Caco-2 (cell line): ENCODE measurements at regions not wholly inside any gene's neighbourhood (a gene's known extent, or its start where the extent isn't known, plus 50 kb on each side); places are given as distances from the start of the nearest gene placed in this dataset.

Experiments
- BruUV-seq: library from RNA; stranded (reverse); fragments of 400-500 nt; replicated peaks from 2 replicates; lab custom pipeline; 2021; lab: Mats Ljungman, UMichigan
- CTCF ChIA-PET: fragments of 300-600 bp; sonication (Branson Sonifier 250); formaldehyde crosslinking; loops from one replicate; lab custom pipeline; 2022; ENCODE audit warnings: antibody characterized with exemption; lab: Charles Lee
- POLR2A ChIA-PET: fragments of 300-600 bp; sonication (Branson Sonifier 250); formaldehyde crosslinking; loops from one replicate; lab custom pipeline; 2022; ENCODE audit warnings: antibody characterized with exemption; lab: Charles Lee
- DNase-seq, 2 experiments: peaks; one replicate each; pipeline versions ENCODE4 v3.0.0 to v3.0.0-alpha.2; 2020 to 2022
- H3K27me3 ChIP-seq: replicated peaks from 2 replicates; pipeline ENCODE4 v1.6.0; 2011; ENCODE audit warnings: low read length; ENCODE audit not compliant: control insufficient read depth, insufficient read depth
- H3K36me3 ChIP-seq: 2 replicates; pipeline ENCODE4 v1.5.1; 2011; ENCODE audit warnings: low read length; ENCODE audit not compliant: control insufficient read depth, insufficient read depth
- H3K4me1 ChIP-seq: fragments of 250-450 bp; sonication (Bioruptor Pico); 2 replicates; pipeline ENCODE4 v1.5.1; 2020; ENCODE audit warnings: mild to moderate bottlenecking
- H3K4me3 ChIP-seq: 2 replicates; pipeline ENCODE4 v1.5.1; 2011; ENCODE audit warnings: low read depth, mild to moderate bottlenecking, control low read depth, low read length
- H3K9me3 ChIP-seq: fragments of 250-450 bp; sonication (Bioruptor Pico); 2 replicates; pipeline ENCODE4 v1.5.1; 2020; ENCODE audit warnings: mild to moderate bottlenecking, moderate library complexity
- H3K27ac Mint-ChIP-seq: one replicate; pipeline ENCODE4 v1.8.0; 2022; ENCODE audit warnings: mixed read lengths; ENCODE audit not compliant: unreplicated experiment
- H3K27me3 Mint-ChIP-seq: one replicate; pipeline ENCODE4 v1.8.0; 2022; ENCODE audit warnings: mixed read lengths; ENCODE audit not compliant: insufficient read depth, unreplicated experiment
- H3K36me3 Mint-ChIP-seq: one replicate; pipeline ENCODE4 v1.8.0; 2022; ENCODE audit warnings: mild to moderate bottlenecking, mixed read lengths; ENCODE audit not compliant: insufficient read depth, unreplicated experiment
- H3K4me1 Mint-ChIP-seq: one replicate; pipeline ENCODE4 v1.8.0; 2022; ENCODE audit warnings: low read depth, mixed read lengths; ENCODE audit not compliant: unreplicated experiment
- H3K4me3 Mint-ChIP-seq: one replicate; pipeline ENCODE4 v1.8.0; 2022; ENCODE audit warnings: mild to moderate bottlenecking, moderate library complexity, mixed read lengths; ENCODE audit not compliant: unreplicated experiment
- H3K9me3 Mint-ChIP-seq: one replicate; pipeline ENCODE4 v1.8.0; 2022; ENCODE audit warnings: mixed read lengths; ENCODE audit not compliant: unreplicated experiment
- intact Hi-C: fragments of 100-400 bp; cut with micrococcal nuclease; formaldehyde crosslinking; loops from one replicate; pipeline ENCODE4 v1.10.0; 2022; ENCODE audit not compliant: unreplicated experiment
- TF ChIP-seq, protein P1 (sequence below), 2 experiments: fragments of 200-600 bp in 1 of 2; IDR thresholded peaks; 1 replicate in 1 of 2; 2 replicates in 1 of 2; pipeline versions ENCODE4 v1.5.1 to v1.8.0; 2011 to 2022; ENCODE audit warnings: antibody characterized with exemption in 1 of 2, control low read depth in 1 of 2, inconsistent platforms in 1 of 2, low read depth in 1 of 2, low read length in 1 of 2, mild to moderate bottlenecking in 1 of 2, moderate library complexity in 1 of 2; ENCODE audit not compliant: insufficient read depth in 1 of 2, severe bottlenecking in 1 of 2, unreplicated experiment in 1 of 2

DNA sequence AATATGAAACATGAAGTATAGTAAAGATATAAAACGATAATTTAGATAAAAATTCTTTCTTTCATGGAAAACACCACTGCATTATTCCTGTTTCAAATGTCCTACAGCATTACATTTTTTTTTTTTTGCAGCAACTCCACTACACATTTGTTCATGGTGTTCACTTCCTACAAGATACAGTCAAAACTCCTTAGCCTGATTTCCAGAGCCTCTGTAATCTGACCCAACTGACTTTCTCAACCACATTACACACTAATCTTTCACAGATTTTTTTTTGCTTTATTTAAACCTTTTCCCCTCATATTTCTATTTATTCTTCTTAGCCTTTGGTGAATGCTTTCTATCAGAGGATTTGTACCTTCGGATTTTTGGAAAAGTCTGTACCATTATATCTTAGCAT is 176.5 kb upstream of the PDE7B start:
- TF ChIP-seq, protein P1, sequence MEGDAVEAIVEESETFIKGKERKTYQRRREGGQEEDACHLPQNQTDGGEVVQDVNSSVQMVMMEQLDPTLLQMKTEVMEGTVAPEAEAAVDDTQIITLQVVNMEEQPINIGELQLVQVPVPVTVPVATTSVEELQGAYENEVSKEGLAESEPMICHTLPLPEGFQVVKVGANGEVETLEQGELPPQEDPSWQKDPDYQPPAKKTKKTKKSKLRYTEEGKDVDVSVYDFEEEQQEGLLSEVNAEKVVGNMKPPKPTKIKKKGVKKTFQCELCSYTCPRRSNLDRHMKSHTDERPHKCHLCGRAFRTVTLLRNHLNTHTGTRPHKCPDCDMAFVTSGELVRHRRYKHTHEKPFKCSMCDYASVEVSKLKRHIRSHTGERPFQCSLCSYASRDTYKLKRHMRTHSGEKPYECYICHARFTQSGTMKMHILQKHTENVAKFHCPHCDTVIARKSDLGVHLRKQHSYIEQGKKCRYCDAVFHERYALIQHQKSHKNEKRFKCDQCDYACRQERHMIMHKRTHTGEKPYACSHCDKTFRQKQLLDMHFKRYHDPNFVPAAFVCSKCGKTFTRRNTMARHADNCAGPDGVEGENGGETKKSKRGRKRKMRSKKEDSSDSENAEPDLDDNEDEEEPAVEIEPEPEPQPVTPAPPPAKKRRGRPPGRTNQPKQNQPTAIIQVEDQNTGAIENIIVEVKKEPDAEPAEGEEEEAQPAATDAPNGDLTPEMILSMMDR (IDR thresholded peaks at IDR 0.05; ENCODE audit: insufficient read depth in 1 of 2, low read depth in 1 of 2, low read length in 1 of 2, severe bottlenecking in 1 of 2, unreplicated experiment in 1 of 2) = no peak
- Histone ChIP-seq H3K27me3 (no peaks in the 10 kb centered on the region), H3K36me3 (no peaks in the 10 kb centered on the region), H3K9me3 (no peaks in the 10 kb centered on the region), H3K4me1 (no peaks in the 10 kb centered on the region), H3K4me3 (no peak overlapping the region)
- Mint-ChIP-seq H3K4me1 (no peaks in the 10 kb centered on the region), H3K4me3 (no peak overlapping the region), H3K9me3 (no peaks in the 10 kb centered on the region), H3K27me3 (no peaks in the 10 kb centered on the region), H3K27ac (no peak overlapping the region), H3K36me3 (no peaks in the 10 kb centered on the region)
- no peak for DNase-seq
- ChIA-PET CTCF (no interaction called here), POLR2A (no interaction called here)
- BruUV-seq = no TSS peak
- intact Hi-C loops = loop anchor here (10.0 kb wide), 1 partner anchor 140 kb away; no protein-coding TSS in a partner anchor

DNA sequence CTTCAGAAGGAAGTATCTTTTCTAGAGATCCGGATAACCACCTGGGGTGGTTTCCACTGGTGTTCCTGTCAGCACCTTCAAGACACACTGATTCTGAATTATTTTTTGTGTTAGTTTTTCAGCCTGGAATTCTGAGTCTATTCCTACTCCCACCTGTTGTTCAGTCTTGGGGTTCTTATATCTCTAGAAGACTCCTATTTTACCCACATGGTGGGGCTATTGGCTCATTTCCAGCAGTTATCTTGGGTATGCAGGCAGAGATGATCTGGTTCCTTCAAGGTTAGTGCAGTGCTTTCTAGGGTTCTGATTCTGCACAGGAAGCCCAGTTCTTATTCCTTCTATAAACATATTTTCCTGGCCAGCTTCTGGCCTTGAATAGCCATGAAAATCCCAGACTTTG is 175.6 kb upstream of the PDE7B start:
- peak in 1 of 2 experiments; percentile 62 for DNase-seq
- H3K4me3 Mint-ChIP-seq = no peak overlapping the region
- ChIA-PET CTCF (interaction anchor here (1.0 kb wide), 1 partner anchor 84 kb away, joined by 3 read pairs; no protein-coding TSS in a partner anchor), POLR2A (no interaction called here)
- no peaks in the 10 kb centered on the region for H3K27me3 Mint-ChIP-seq
- Histone ChIP-seq H3K9me3 (no peaks in the 10 kb centered on the region), H3K36me3 (no peaks in the 10 kb centered on the region), H3K4me1 (no peaks in the 10 kb centered on the region), H3K4me3 (no peak overlapping the region), H3K27me3 (no peaks in the 10 kb centered on the region)
- TF ChIP-seq, protein P1 (IDR thresholded peaks at IDR 0.05; ENCODE audit: insufficient read depth in 1 of 2, low read depth in 1 of 2, low read length in 1 of 2, severe bottlenecking in 1 of 2, unreplicated experiment in 1 of 2) = peak; percentile 54 to 65
- no TSS peak for BruUV-seq
- H3K36me3 Mint-ChIP-seq = no peaks in the 10 kb centered on the region
- no peaks in the 10 kb centered on the region for H3K4me1 Mint-ChIP-seq
- H3K9me3 Mint-ChIP-seq = no peaks in the 10 kb centered on the region
- no peak overlapping the region for H3K27ac Mint-ChIP-seq
- intact Hi-C loops = loop anchor here (1.0 to 10.0 kb wide), 8 partner anchors 84 to 641 kb away; no protein-coding TSS in a partner anchor

DNA sequence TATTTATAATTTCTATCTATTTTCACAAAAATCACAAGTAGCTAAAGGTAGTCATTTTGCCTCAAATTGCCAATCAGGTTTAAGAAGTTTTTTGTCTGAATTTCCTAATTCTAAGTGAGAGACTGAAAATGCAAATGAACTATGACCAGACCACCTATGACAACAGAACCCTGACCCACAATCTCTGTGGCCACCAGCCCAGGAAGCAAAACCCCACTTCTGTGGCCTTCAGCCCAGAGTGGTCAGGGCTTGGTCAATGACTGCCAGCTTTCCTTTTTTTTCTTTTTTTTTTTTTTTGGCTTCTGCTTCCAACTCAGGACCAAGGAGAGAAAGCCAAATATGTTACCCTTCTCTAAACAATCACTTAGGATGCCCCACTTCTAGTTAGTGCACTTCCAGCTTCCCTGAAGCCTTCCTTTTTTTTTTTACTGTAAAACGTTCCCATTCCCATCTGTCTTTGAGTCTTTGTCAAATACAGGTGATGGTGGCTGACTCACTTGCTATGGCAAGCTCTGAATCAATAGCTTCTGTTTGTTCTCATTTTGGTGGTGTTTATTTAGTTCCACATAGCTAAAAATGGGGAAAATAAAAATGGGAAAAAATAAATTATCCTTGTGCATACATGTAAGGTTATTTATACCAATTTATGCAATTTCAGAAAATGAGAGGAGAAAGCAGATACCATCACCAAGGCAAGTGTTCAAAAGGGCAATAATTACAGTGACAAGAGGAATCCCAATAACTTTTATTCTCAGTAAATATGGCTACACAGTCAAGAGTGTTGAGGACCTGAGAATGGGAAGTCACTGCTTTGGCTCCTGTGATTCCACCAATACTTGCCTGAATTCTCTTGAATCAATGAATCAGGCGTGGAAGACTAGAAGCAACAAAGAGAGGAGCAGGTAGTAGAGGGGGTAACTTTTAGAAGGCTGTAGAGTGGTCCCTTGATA is 170.3 kb upstream of the PDE7B start:
- TF ChIP-seq, protein P1 (IDR thresholded peaks at IDR 0.05; ENCODE audit: insufficient read depth in 1 of 2, low read depth in 1 of 2, low read length in 1 of 2, severe bottlenecking in 1 of 2, unreplicated experiment in 1 of 2) = no peak
- POLR2A ChIA-PET = no interaction called here

More for the DNA sequence above, 170.3 kb upstream of the PDE7B start:
- Mint-ChIP-seq H3K4me1 (peaks cover 6% of the 10 kb centered on the region), H3K4me3 (no peak overlapping the region), H3K36me3 (no peaks in the 10 kb centered on the region), H3K27ac (no peak overlapping the region), H3K27me3 (no peaks in the 10 kb centered on the region), H3K9me3 (no peaks in the 10 kb centered on the region)
- Histone ChIP-seq H3K4me1 (no peaks in the 10 kb centered on the region), H3K9me3 (no peaks in the 10 kb centered on the region), H3K36me3 (no peaks in the 10 kb centered on the region), H3K27me3 (no peaks in the 10 kb centered on the region), H3K4me3 (no peak overlapping the region)
- CTCF ChIA-PET = no interaction called here
- BruUV-seq = no TSS peak
- intact Hi-C loops = no loop called here
- DNase-seq = no peak
